Stimulated activated CD4-positive, alpha-beta T cell treated with anti-CD3 and anti-CD28 coated beads, TNF-alpha, amount 100 ng/mL, for 1 hour (primary cell): ENCODE measurements at regions not wholly inside any gene's neighbourhood (a gene's known extent, or its start where the extent isn't known, plus 50 kb on each side); places are given as distances from the start of the nearest gene placed in this dataset.
"Not testable (repeated sequence)": the region's sequence is repeated elsewhere in the genome, so short reads cannot be mapped to it uniquely, and the experiment has no call there.

Source experiments
- DNase-seq, 3 donors: peaks; one replicate each; pipeline ENCODE4 v3.0.0-alpha.2; 2020; ENCODE audit warnings: low read depth in 3 of 3, low spot score in 1 of 3

GRCh38 chr12:83505586-83505985 lies 818.9 kb downstream of the TMTC2 start:
- no peak for DNase-seq

GRCh38 chr12:83499894-83500293 lies 813.2 kb downstream of the TMTC2 start:
- not testable (repeated sequence) for DNase-seq

GRCh38 chr12:83477696-83478095 lies 791.0 kb downstream of the TMTC2 start:
- no peak for DNase-seq

- no peak for DNase-seq
These were observed 790.3 kb downstream of the TMTC2 start for GRCh38 chr12:83476695-83477690.

- DNase-seq, result no peak
These were observed 789.3 kb downstream of the TMTC2 start for GRCh38 chr12:83476006-83476405.

GRCh38 chr12:83474369-83474768 lies 787.7 kb downstream of the TMTC2 start:
- no peak for DNase-seq

- DNase-seq, result no peak
These were observed 786.8 kb downstream of the TMTC2 start for GRCh38 chr12:83473408-83474095.

- no peak for DNase-seq
These were observed 786.1 kb downstream of the TMTC2 start for GRCh38 chr12:83472772-83473171.

- DNase-seq, result no peak
These were observed 785.6 kb downstream of the TMTC2 start for GRCh38 chr12:83472350-83472749.

GRCh38 chr12:83471341-83471740 lies 784.6 kb downstream of the TMTC2 start:
- no peak for DNase-seq

- DNase-seq, result no peak
These were observed 784.0 kb downstream of the TMTC2 start for GRCh38 chr12:83470749-83471148.

GRCh38 chr12:83468988-83469908 lies 782.5 kb downstream of the TMTC2 start:
- DNase-seq, result no peak

GRCh38 chr12:83465632-83466031 lies 778.9 kb downstream of the TMTC2 start:
- no peak for DNase-seq

GRCh38 chr12:83462419-83462818 lies 775.7 kb downstream of the TMTC2 start:
- DNase-seq, result no peak

GRCh38 chr12:83461336-83461935 lies 774.7 kb downstream of the TMTC2 start:
- no peak for DNase-seq

- no peak for DNase-seq
These were observed 764.5 kb downstream of the TMTC2 start for GRCh38 chr12:83451189-83451588.

- no peak for DNase-seq
These were observed 747.9 kb downstream of the TMTC2 start for GRCh38 chr12:83434600-83434999.

- DNase-seq, result no peak
These were observed 745.5 kb downstream of the TMTC2 start for GRCh38 chr12:83432176-83432719.

- not testable (repeated sequence) for DNase-seq
These were observed 741.0 kb downstream of the TMTC2 start for GRCh38 chr12:83427586-83428136.

GRCh38 chr12:83414981-83415380 lies 728.3 kb downstream of the TMTC2 start:
- DNase-seq, result no peak
